Esophagus squamous epithelium (tissue), 4 donors: ENCODE measurements at regions not wholly inside any gene's neighbourhood (a gene's known extent, or its start where the extent isn't known, plus 50 kb on each side); places are given as distances from the start of the nearest gene placed in this dataset.

Source experiments
- POLR2A ChIP-seq, 4 donors: fragments of 450-650 bp; IDR thresholded peaks; one replicate each; pipeline ENCODE4 v1.6.1; 2017; ENCODE audit warnings: antibody characterized with exemption in 4 of 4, mild to moderate bottlenecking in 4 of 4, moderate library complexity in 3 of 4
- TF ChIP-seq, protein P1 (sequence below), 6 experiments: fragments of 450-650 bp in 4 of 6; fragments of 200-600 bp in 2 of 6; sonication (generic) in 2 of 6; IDR thresholded peaks; one replicate each; pipeline ENCODE4 v1.5.1; 2016 to 2019; ENCODE audit warnings: antibody characterized with exemption in 6 of 6, mild to moderate bottlenecking in 4 of 6, moderate library complexity in 4 of 6

DNA sequence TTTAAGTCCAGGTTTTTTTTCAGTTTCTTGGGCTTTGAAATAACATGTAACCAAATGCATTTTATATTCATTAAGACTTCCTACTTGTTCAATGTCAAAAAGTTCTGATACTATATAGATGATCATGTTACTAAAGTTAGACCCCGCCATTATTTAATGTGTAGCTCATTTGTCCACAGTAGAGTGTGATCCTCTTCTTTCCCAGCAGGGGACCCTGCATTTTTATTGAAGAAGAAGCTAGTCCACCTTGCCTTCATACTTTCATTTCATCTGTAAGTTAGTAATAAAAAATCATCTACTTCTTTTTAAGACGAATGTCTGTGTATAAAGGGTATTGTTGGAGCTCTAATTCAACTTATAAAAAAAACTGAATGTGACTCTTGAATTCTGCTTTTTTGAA is 404.6 kb downstream of the SI start:
- TF ChIP-seq, protein P1, sequence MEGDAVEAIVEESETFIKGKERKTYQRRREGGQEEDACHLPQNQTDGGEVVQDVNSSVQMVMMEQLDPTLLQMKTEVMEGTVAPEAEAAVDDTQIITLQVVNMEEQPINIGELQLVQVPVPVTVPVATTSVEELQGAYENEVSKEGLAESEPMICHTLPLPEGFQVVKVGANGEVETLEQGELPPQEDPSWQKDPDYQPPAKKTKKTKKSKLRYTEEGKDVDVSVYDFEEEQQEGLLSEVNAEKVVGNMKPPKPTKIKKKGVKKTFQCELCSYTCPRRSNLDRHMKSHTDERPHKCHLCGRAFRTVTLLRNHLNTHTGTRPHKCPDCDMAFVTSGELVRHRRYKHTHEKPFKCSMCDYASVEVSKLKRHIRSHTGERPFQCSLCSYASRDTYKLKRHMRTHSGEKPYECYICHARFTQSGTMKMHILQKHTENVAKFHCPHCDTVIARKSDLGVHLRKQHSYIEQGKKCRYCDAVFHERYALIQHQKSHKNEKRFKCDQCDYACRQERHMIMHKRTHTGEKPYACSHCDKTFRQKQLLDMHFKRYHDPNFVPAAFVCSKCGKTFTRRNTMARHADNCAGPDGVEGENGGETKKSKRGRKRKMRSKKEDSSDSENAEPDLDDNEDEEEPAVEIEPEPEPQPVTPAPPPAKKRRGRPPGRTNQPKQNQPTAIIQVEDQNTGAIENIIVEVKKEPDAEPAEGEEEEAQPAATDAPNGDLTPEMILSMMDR (IDR thresholded peaks at IDR 0.05) = no peak
- TF ChIP-seq POLR2A (IDR thresholded peaks at IDR 0.05) = no peak
